Left lung (tissue), 4 donors: ENCODE measurements at regions not wholly inside any gene's neighbourhood (a gene's known extent, or its start where the extent isn't known, plus 50 kb on each side); places are given as distances from the start of the nearest gene placed in this dataset.

Experiments used
- ATAC-seq: fragments of 200-7000 bp; cut with Tn5 transposase; one replicate; pipeline ENCODE4 v1.9.1; 2020; ENCODE audit warnings: moderate library complexity
- DNase-seq, 4 donors: peaks; one replicate each; pipeline ENCODE4 v3.0.0-alpha.2; 2013 to 2020
- H3K27ac ChIP-seq, 2 donors: fragments of 200-600 bp; sonication (generic) in 1 of 2; one replicate each; pipeline versions ENCODE4 v1.5.0 to v1.8.0; 2020 to 2021
- H3K27me3 ChIP-seq, 2 donors: fragments of 200-600 bp; sonication (generic) in 1 of 2; one replicate each; pipeline versions ENCODE4 v1.5.0 to v1.8.0; 2020 to 2021
- H3K36me3 ChIP-seq, 2 donors: fragments of 200-600 bp; sonication (generic) in 1 of 2; one replicate each; pipeline versions ENCODE4 v1.5.0 to v1.8.0; 2020 to 2021
- H3K4me1 ChIP-seq, 2 donors: fragments of 200-600 bp; one replicate each; pipeline ENCODE4 v1.8.0; 2021
- H3K4me3 ChIP-seq, 2 donors: fragments of 200-600 bp; sonication (generic) in 1 of 2; one replicate each; pipeline versions ENCODE4 v1.5.0 to v1.8.0; 2020 to 2021; ENCODE audit warnings: mild to moderate bottlenecking in 1 of 2
- H3K9me3 ChIP-seq, 2 donors: fragments of 200-600 bp; sonication (generic) in 1 of 2; one replicate each; pipeline versions ENCODE4 v1.5.0 to v1.8.0; 2020 to 2021
- intact Hi-C, 2 donors: fragments of 100-400 bp; cut with DNase I; formaldehyde crosslinking; loops; one replicate each; pipeline versions ENCODE4 v1.11.2 to v1.14.2; 2022
- TF ChIP-seq, protein P1 (sequence below), 2 donors: fragments of 200-600 bp; sonication (generic) in 1 of 2; IDR thresholded peaks; one replicate each; pipeline versions ENCODE4 v1.5.0 to v1.8.0; 2021; ENCODE audit warnings: antibody characterized with exemption in 2 of 2
- donor health status: DM: no; HTN: yes; CAD: no.
- donor health status: DM: no; HTN: no; CAD: no.

DNA sequence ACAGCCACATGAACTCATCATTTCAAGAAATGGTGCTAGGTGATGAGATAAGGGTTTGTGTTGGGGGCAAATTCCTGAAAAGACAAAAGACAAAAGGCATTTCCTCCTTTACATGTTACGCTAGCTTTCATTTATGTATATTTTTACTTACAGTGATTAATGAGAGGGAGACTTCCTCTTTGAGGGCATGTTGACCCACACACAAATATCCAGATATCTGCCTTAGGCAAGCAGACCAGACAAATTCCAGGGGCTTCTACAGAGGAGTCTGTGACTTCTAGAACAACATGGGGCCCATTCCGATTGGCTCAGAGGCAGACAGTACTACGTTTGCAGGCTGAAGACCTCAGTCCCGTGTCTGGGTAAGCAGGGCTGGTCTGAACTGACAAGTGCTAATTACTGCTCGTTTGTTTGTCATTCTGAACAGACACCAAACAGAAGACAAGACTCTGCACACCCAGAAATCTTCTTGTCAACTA lies 74.8 kb upstream of the ST6GAL2 start:
- ATAC-seq, result no peak

DNA sequence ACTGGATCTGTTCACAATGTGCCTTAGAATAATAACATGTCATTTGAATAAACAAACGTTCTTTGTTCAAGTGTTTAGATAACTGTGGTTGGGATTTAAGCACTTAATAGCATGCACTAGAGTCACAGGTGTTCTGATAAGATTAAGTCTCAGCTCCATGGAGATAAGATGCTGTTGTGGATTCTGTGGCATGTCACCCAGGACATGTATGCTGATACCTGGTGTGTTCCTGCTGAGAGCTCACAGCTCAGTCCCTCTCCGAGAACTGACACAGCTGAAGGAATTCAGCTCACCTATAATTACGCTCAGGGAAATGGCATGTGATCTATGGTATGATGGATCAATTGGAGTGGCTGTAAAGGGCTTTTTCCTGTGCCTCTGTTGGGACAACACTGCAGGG lies 75.4 kb upstream of the ST6GAL2 start:
- DNase-seq (no peak), ATAC-seq (no peak)
- Histone ChIP-seq H3K27me3 (no peaks in the 10 kb centered on the region), H3K36me3 (no peaks in the 10 kb centered on the region), H3K27ac (no peak overlapping the region), H3K4me3 (no peak overlapping the region), H3K4me1 (no peaks in the 10 kb centered on the region), H3K9me3 (no peaks in the 10 kb centered on the region)
- intact Hi-C loops, result no loop called here
- TF ChIP-seq, protein P1, sequence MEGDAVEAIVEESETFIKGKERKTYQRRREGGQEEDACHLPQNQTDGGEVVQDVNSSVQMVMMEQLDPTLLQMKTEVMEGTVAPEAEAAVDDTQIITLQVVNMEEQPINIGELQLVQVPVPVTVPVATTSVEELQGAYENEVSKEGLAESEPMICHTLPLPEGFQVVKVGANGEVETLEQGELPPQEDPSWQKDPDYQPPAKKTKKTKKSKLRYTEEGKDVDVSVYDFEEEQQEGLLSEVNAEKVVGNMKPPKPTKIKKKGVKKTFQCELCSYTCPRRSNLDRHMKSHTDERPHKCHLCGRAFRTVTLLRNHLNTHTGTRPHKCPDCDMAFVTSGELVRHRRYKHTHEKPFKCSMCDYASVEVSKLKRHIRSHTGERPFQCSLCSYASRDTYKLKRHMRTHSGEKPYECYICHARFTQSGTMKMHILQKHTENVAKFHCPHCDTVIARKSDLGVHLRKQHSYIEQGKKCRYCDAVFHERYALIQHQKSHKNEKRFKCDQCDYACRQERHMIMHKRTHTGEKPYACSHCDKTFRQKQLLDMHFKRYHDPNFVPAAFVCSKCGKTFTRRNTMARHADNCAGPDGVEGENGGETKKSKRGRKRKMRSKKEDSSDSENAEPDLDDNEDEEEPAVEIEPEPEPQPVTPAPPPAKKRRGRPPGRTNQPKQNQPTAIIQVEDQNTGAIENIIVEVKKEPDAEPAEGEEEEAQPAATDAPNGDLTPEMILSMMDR (IDR thresholded peaks at IDR 0.05), result no peak

More for the DNA sequence above, 74.8 kb upstream of the ST6GAL2 start:
- no peak for DNase-seq
- Histone ChIP-seq H3K27ac (no peak overlapping the region), H3K9me3 (no peaks in the 10 kb centered on the region), H3K36me3 (no peaks in the 10 kb centered on the region), H3K4me1 (no peaks in the 10 kb centered on the region), H3K4me3 (no peak overlapping the region), H3K27me3 (no peaks in the 10 kb centered on the region)
- intact Hi-C loops, result no loop called here
- TF ChIP-seq, protein P1 (IDR thresholded peaks at IDR 0.05), result no peak

DNA sequence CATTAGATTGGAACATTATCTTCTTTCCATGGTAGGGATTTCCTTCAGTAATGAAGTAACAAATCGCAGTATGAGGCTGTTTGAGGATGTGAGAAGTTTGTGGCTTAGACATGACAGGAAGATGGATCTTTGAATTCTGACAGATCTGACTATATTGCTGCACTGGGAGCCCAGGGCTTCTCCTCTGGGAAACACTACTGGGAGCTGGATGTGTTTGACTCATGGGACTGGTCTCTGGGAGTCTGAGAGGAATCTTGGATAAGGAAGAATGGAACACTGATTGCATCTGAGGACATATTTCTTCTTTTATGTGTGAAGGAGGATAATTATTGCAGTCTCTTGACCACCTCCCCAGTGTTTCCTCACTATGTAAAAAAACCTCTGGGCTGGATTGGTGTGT lies 77.2 kb upstream of the ST6GAL2 start:
- H3K36me3 ChIP-seq, result no peaks in the 10 kb centered on the region
- no peak for DNase-seq
- no peak overlapping the region for H3K4me3 ChIP-seq
- H3K4me1 ChIP-seq, result no peaks in the 10 kb centered on the region
- no peaks in the 10 kb centered on the region for H3K27me3 ChIP-seq
- H3K9me3 ChIP-seq, result no peaks in the 10 kb centered on the region
- intact Hi-C loops, result no loop called here
- H3K27ac ChIP-seq, result no peak overlapping the region
- TF ChIP-seq, protein P1 (IDR thresholded peaks at IDR 0.05), result no peak
- no peak for ATAC-seq

DNA sequence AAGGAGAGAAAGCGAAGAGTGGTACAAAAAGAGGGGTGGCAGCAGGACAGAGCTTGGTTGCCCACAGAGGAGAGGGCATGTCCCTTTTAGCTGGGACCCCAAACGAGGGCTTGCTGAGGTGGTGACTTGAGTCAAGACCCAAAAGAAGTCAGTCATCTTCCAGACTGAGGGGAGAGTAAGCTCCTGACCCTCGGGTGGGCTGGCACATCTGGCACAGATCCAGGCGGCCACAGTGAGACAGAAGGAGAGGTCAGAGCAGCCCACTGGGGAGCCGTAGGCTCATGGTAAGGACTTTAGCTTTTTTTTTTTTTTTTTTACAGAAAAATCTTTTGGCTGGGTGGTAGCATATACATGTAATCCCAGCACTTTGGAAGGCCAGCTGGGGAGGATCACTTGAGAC lies 77.9 kb upstream of the ST6GAL2 start:
- Histone ChIP-seq H3K9me3 (no peaks in the 10 kb centered on the region), H3K27me3 (no peaks in the 10 kb centered on the region), H3K4me3 (no peak overlapping the region), H3K4me1 (no peaks in the 10 kb centered on the region), H3K36me3 (no peaks in the 10 kb centered on the region), H3K27ac (no peak overlapping the region)
- DNase-seq (no peak), ATAC-seq (no peak)
- intact Hi-C loops, result no loop called here
- TF ChIP-seq, protein P1 (IDR thresholded peaks at IDR 0.05), result no peak

DNA sequence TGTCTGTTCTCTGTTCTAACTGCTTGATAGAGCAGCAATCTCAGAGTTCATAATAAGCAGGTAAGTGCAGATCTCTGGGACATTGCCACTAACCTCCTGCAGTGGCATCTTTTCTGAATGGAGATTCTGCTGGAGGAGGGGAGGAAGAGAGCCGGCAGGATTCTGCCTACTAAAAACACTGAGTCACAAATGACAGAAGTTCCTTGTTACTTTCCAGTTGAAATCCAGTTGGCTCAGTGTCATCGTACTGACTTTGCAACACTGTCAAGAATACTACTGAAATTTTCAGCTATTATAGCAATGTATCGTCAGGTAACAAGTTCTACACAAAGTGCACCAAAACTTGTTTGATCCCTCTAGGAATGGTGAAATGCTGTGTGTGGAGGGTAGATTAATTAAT lies 79.6 kb upstream of the ST6GAL2 start:
- no peak overlapping the region for H3K27ac ChIP-seq
- intact Hi-C loops, result no loop called here

More for the DNA sequence above, 79.6 kb upstream of the ST6GAL2 start:
- Histone ChIP-seq H3K9me3 (no peaks in the 10 kb centered on the region), H3K27me3 (no peaks in the 10 kb centered on the region), H3K4me3 (no peak overlapping the region), H3K4me1 (no peaks in the 10 kb centered on the region), H3K36me3 (no peaks in the 10 kb centered on the region)
- no peak for ATAC-seq
- TF ChIP-seq, protein P1 (IDR thresholded peaks at IDR 0.05), result no peak
- no peak for DNase-seq
